K562 (cell line): ENCODE measurements at regions not wholly inside any gene's neighbourhood (a gene's known extent, or its start where the extent isn't known, plus 50 kb on each side); places are given as distances from the start of the nearest gene placed in this dataset.

Source experiments
- ATAC-seq: fragments of 200-7000 bp; cut with Tn5 transposase; 3 replicates; pipeline ENCODE4 v1.9.1; 2020; ENCODE audit warnings: moderate library complexity
- BruUV-seq: library from RNA; stranded (reverse); fragments of 400-500 nt; replicated peaks from 2 replicates; lab custom pipeline; 2021; lab: Mats Ljungman, UMichigan
- CTCF ChIA-PET: fragments of 300-600 bp; formaldehyde crosslinking; extraction: SDS; loops from one replicate; lab custom pipeline; 2021; ENCODE audit warnings: low intra/inter-chr PET ratio; lab: Yijun Ruan, JAX
- POLR2A ChIA-PET: fragments of 300-600, 350-650 bp; sonication (Branson Sonifier 250); formaldehyde crosslinking; extraction: SDS; loops from one replicate; lab custom pipeline; 2021; ENCODE audit warnings: antibody characterized with exemption, inconsistent platforms; lab: Yijun Ruan, JAX
- DNase-seq, 4 experiments: peaks; one replicate each; pipeline versions ENCODE4 v3.0.0 to v3.0.0-alpha.2; 2011 to 2018; ENCODE audit warnings: low spot score in 3 of 4, mixed read lengths in 3 of 4; ENCODE audit errors: extremely low read depth in 1 of 4
- FAIRE-seq: peaks from 2 replicates; lab custom pipeline; 2011; peaks lifted over from hg19 to GRCh38; lab: Jason Lieb, UNC
- H2AFZ ChIP-seq: 2 replicates; pipeline ENCODE4 v1.6.0; 2011; ENCODE audit warnings: low read depth, low read length, control low read depth, inconsistent platforms
- H3K27ac ChIP-seq: fragments of 200-600 bp; 3 replicates; pipeline ENCODE4 v1.8.0; 2011; ENCODE audit warnings: low read depth, mild to moderate bottlenecking, control low read depth, inconsistent platforms, low read length, moderate library complexity, mixed read lengths; ENCODE audit errors: extremely low read depth
- H3K27me3 ChIP-seq, 2 experiments: fragments of 300-600 bp in 1 of 2; 2 replicates in 1 of 2; 3 replicates in 1 of 2; pipeline versions ENCODE4 v1.6.0 to v1.8.0; 2011; ENCODE audit warnings: inconsistent platforms in 2 of 2, low read length in 2 of 2, mild to moderate bottlenecking in 1 of 2, mixed read lengths in 1 of 2, moderate library complexity in 1 of 2; ENCODE audit not compliant: control insufficient read depth in 2 of 2, insufficient read depth in 2 of 2
- H3K36me3 ChIP-seq: fragments of 300-600 bp; 3 replicates; pipeline ENCODE4 v1.8.0; 2011; ENCODE audit warnings: mild to moderate bottlenecking, low read length, inconsistent platforms; ENCODE audit not compliant: control insufficient read depth, insufficient read depth
- H3K4me1 ChIP-seq, 2 experiments: fragments of 200-600 bp in 1 of 2; replicated peaks in 1 of 2; 2 replicates in 1 of 2; 3 replicates in 1 of 2; pipeline versions ENCODE4 v1.5.1 to v1.8.0; 2011; ENCODE audit warnings: inconsistent platforms in 2 of 2, low read length in 2 of 2, mild to moderate bottlenecking in 1 of 2, mixed read lengths in 1 of 2, moderate library complexity in 1 of 2; ENCODE audit not compliant: control insufficient read depth in 2 of 2, insufficient read depth in 2 of 2
- H3K4me2 ChIP-seq: 2 replicates; pipeline ENCODE4 v1.6.1; 2011; ENCODE audit warnings: low read length, control low read depth, inconsistent platforms, mixed read lengths; ENCODE audit not compliant: insufficient read depth
- H3K4me3 ChIP-seq: fragments of 200-600 bp; sonication (generic), shearing (Covaris generic); 2 replicates; pipeline ENCODE4 v1.5.1; 2016; ENCODE audit warnings: control low read depth, inconsistent platforms
- H3K79me2 ChIP-seq: fragments of 200-600 bp; 3 replicates; pipeline ENCODE4 v1.8.0; 2011; ENCODE audit warnings: low read length, inconsistent platforms; ENCODE audit not compliant: control insufficient read depth, insufficient read depth
- H3K9ac ChIP-seq, 2 experiments: 2 replicates each; pipeline versions ENCODE4 v1.6.0 to v1.6.1; 2011; ENCODE audit warnings: low read depth in 2 of 2, low read length in 2 of 2, control low read depth in 1 of 2, inconsistent platforms in 1 of 2, mild to moderate bottlenecking in 1 of 2, mixed read lengths in 1 of 2; ENCODE audit not compliant: insufficient read depth in 1 of 2
- H3K9me1 ChIP-seq: one replicate; pipeline ENCODE4 v1.6.0; 2011; ENCODE audit warnings: inconsistent platforms, mild to moderate bottlenecking, low read length, moderate library complexity; ENCODE audit not compliant: control insufficient read depth, insufficient read depth
- H3K9me3 ChIP-seq: replicated peaks from 2 replicates; pipeline ENCODE4 v1.5.1; 2011; ENCODE audit warnings: low read depth, low read length, inconsistent platforms; ENCODE audit not compliant: control insufficient read depth, insufficient read depth
- H4K20me1 ChIP-seq: replicated peaks from 2 replicates; pipeline ENCODE4 v1.6.1; 2011; ENCODE audit warnings: low read length, inconsistent platforms, mixed read lengths; ENCODE audit not compliant: control insufficient read depth, insufficient read depth
- GATA2 ChIP-seq: sonication (generic); formaldehyde crosslinking; IDR thresholded peaks from 2 replicates; pipeline ENCODE4 v1.4.0; 2020; ENCODE audit warnings: mild to moderate bottlenecking, missing genetic modification reagents
- HCFC1 ChIP-seq: IDR thresholded peaks from 2 replicates; pipeline ENCODE4 v1.6.1; 2012; ENCODE audit warnings: low read depth, low read length, improper control_type of control experiment
- HMGN3 ChIP-seq: IDR thresholded peaks from 2 replicates; pipeline ENCODE4 v1.6.1; 2011; ENCODE audit warnings: borderline replicate concordance, low read depth, mild to moderate bottlenecking, mixed read lengths, low read length; ENCODE audit not compliant: insufficient read length; ENCODE audit errors: extremely low read depth
- MBD1 ChIP-seq: fragments of 250-450 bp; sonication (Bioruptor Pico); IDR thresholded peaks from 2 replicates; pipeline ENCODE4 v1.8.0; 2022; ENCODE audit warnings: inconsistent platforms
- MEF2D ChIP-seq: conservative IDR thresholded peaks from 2 replicates; pipeline ENCODE4 v1.6.1; 2016; ENCODE audit warnings: low read depth, missing genetic modification characterization, missing compliant biosample characterization
- NFE2L1 ChIP-seq: fragments of 450-650 bp; IDR thresholded peaks from 2 replicates; pipeline ENCODE4 v1.6.1; 2016; ENCODE audit warnings: missing genetic modification characterization, low read depth, mild to moderate bottlenecking, missing compliant biosample characterization, moderate library complexity, borderline replicate concordance
- PHF20 ChIP-seq: fragments of 450-650 bp; IDR thresholded peaks from 2 replicates; pipeline ENCODE4 v1.6.1; 2018; ENCODE audit not compliant: partially characterized antibody
- PHTF2 ChIP-seq: fragments of 250-450 bp; sonication (Bioruptor Pico); IDR thresholded peaks from 2 replicates; pipeline ENCODE4 v1.5.0; 2021; ENCODE audit warnings: mild to moderate bottlenecking
- SREBF1 ChIP-seq: fragments of 150-350 bp; IDR thresholded peaks from 2 replicates; pipeline ENCODE4 v1.6.1; 2014; ENCODE audit warnings: antibody characterized with exemption, low read depth, low read length, borderline replicate concordance
- TARDBP ChIP-seq: fragments of 450-650 bp; IDR thresholded peaks from 2 replicates; pipeline ENCODE4 v1.6.1; 2016
- TEAD1 ChIP-seq, 2 experiments: fragments of 450-650 bp in 1 of 2; sonication (generic) in 1 of 2; formaldehyde crosslinking; IDR thresholded peaks; 2 replicates each; pipeline versions ENCODE4 v1.4.0 to v1.8.0; 2020 to 2022; ENCODE audit warnings: mild to moderate bottlenecking in 2 of 2, missing genetic modification reagents in 1 of 2
- YBX1 ChIP-seq: fragments of 450-650 bp; IDR thresholded peaks from 2 replicates; pipeline ENCODE4 v1.7.1; 2016; ENCODE audit warnings: mild to moderate bottlenecking
- ZFP30 ChIP-seq: fragments of 250-450 bp; sonication (Bioruptor Pico); IDR thresholded peaks from 2 replicates; pipeline ENCODE4 v1.8.0; 2022; ENCODE audit warnings: moderate library complexity, mild to moderate bottlenecking, inconsistent platforms, borderline replicate concordance
- ZNF699 ChIP-seq: fragments of 250-450 bp; sonication (Bioruptor Pico); IDR thresholded peaks from 2 replicates; pipeline ENCODE4 v1.8.0; 2021; ENCODE audit warnings: mild to moderate bottlenecking, moderate library complexity; ENCODE audit not compliant: insufficient replicate concordance
- WGBS: fragments of 100-300 bp; shearing (Covaris generic); methylation state at CpG from one replicate; pipeline ENCODE4 v1.1.6; 2016; ENCODE audit warnings: low coverage, mixed read lengths; ENCODE audit not compliant: insufficient coverage; ENCODE audit errors: missing lambda C conversion rate; 5-methylcytosine and 5-hydroxymethylcytosine counted together
- in situ Hi-C: fragments of 300-500 bp; cut with MboI; formaldehyde crosslinking; loops from 4 replicates; pipeline ENCODE4 v1.15.0; 2018; ENCODE audit warnings: inconsistent platforms, mixed read lengths
- intact Hi-C: fragments of 100-400 bp; cut with micrococcal nuclease; formaldehyde crosslinking; loops from 2 replicates; pipeline ENCODE4 v1.14.2; 2022
- TF ChIP-seq, protein P1 (sequence below), 2 experiments: fragments of 450-650 bp in 1 of 2; sonication (generic) in 1 of 2; formaldehyde crosslinking in 1 of 2; IDR thresholded peaks in 1 of 2; conservative IDR thresholded peaks in 1 of 2; 2 replicates each; pipeline versions ENCODE4 v1.6.1 to v1.8.1; 2016 to 2023; ENCODE audit warnings: mild to moderate bottlenecking in 2 of 2, moderate library complexity in 2 of 2, inconsistent platforms in 1 of 2, missing genetic modification reagents in 1 of 2
- TF ChIP-seq, protein P2 (sequence below): fragments of 450-650 bp; IDR thresholded peaks from 2 replicates; pipeline ENCODE4 v1.6.1; 2016; ENCODE audit warnings: mild to moderate bottlenecking

GRCh38 chr18:68462766-68463165, 252.1 kb downstream of the TMX3 start:
- intact Hi-C loops (no loop called here), in situ Hi-C loops (no loop called here)
- 0% methylated on average over 1 of the region's 1 CpG for WGBS
- Histone ChIP-seq H4K20me1 (no peaks in the 10 kb centered on the region), H3K4me2 (no peak overlapping the region), H3K79me2 (no peaks in the 10 kb centered on the region), H2AFZ (no peak overlapping the region), H3K9ac (no peak overlapping the region), H3K9me3 (no peaks in the 10 kb centered on the region), H3K27ac (no peak overlapping the region), H3K27me3 (no peaks in the 10 kb centered on the region), H3K9me1 (no peaks in the 10 kb centered on the region), H3K4me3 (no peak overlapping the region), H3K36me3 (no peaks in the 10 kb centered on the region), H3K4me1 (no peaks in the 10 kb centered on the region)
- CTCF ChIA-PET: no interaction called here
- DNase-seq: no peak
- FAIRE-seq: no peak
- BruUV-seq: no TSS peak
- POLR2A ChIA-PET: no interaction called here
- no peak for ATAC-seq
- TF ChIP-seq MEF2D (tag): no peak
- no peak for TF ChIP-seq SREBF1
- no peak for TF ChIP-seq NFE2L1 (tag)
- TF ChIP-seq HMGN3: no peak
- TF ChIP-seq GATA2 (CRISPR knock-in tag): no peak
- TF ChIP-seq TARDBP: no peak
- no peak for TF ChIP-seq TEAD1 (CRISPR knock-in tag; IDR thresholded peaks at IDR 0.05)
- TF ChIP-seq, protein P1, sequence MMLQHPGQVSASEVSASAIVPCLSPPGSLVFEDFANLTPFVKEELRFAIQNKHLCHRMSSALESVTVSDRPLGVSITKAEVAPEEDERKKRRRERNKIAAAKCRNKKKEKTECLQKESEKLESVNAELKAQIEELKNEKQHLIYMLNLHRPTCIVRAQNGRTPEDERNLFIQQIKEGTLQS (IDR thresholded peaks at IDR 0.05): no peak
- TF ChIP-seq, protein P1 (CRISPR knock-in tag; conservative IDR thresholded peaks at IDR 0.05): no peak
- TF ChIP-seq YBX1: no peak
- no peak for TF ChIP-seq HCFC1
- no peak for TF ChIP-seq PHF20
- no peak for TF ChIP-seq ZFP30 (CRISPR knock-in tag)
- TF ChIP-seq PHTF2 (CRISPR knock-in tag): no peak
- TF ChIP-seq MBD1 (CRISPR knock-in tag): no peak
- TF ChIP-seq ZNF699 (CRISPR knock-in tag): no peak
- TF ChIP-seq, protein P2, sequence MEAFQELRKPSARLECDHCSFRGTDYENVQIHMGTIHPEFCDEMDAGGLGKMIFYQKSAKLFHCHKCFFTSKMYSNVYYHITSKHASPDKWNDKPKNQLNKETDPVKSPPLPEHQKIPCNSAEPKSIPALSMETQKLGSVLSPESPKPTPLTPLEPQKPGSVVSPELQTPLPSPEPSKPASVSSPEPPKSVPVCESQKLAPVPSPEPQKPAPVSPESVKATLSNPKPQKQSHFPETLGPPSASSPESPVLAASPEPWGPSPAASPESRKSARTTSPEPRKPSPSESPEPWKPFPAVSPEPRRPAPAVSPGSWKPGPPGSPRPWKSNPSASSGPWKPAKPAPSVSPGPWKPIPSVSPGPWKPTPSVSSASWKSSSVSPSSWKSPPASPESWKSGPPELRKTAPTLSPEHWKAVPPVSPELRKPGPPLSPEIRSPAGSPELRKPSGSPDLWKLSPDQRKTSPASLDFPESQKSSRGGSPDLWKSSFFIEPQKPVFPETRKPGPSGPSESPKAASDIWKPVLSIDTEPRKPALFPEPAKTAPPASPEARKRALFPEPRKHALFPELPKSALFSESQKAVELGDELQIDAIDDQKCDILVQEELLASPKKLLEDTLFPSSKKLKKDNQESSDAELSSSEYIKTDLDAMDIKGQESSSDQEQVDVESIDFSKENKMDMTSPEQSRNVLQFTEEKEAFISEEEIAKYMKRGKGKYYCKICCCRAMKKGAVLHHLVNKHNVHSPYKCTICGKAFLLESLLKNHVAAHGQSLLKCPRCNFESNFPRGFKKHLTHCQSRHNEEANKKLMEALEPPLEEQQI: no peak
